Renal pelvis (tissue), 1 donor: ENCODE measurements at regions not wholly inside any gene's neighbourhood (a gene's known extent, or its start where the extent isn't known, plus 50 kb on each side); places are given as distances from the start of the nearest gene placed in this dataset.
"Not testable (repeated sequence)": the region's sequence is repeated elsewhere in the genome, so short reads cannot be mapped to it uniquely, and the experiment has no call there.

Experiments used
- DNase-seq: peaks from one replicate; pipeline ENCODE4 v3.0.0-alpha.2; 2013

DNA sequence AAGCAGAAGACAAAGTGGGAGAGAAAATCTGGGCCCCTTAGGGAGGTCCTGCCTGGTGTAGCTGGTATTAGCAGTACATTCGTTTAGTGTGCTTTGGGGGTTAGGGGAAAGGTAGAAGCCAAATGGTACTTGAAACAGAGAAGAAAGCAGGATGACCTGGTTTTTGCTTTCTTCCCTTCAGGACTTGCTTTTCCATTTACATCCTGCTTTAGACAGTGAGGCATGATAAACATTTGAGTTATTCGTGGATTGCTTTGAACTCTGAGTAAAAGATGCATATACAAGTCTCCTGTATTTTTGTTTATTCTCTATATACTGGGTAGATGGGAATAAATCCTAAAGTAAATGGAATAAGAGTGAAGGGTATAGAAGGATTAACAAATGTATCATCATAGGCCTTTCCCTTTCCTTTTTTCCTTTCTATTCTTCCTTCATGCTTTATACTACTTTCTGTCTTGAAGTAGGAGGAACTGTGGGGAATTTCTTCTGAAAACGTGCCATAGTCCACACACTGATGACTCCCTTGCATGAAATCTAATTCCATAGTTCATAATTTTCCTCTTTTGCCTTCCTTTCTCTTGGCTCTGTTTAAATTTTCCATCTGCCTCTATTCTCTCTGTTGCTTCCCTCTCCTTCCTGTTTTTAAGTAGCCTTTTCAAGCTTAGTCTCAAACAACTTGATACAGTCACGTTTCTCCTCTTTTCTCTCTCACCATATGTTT is 139.5 kb upstream of the RBMS3 start:
- peak; percentile 4 for DNase-seq

DNA sequence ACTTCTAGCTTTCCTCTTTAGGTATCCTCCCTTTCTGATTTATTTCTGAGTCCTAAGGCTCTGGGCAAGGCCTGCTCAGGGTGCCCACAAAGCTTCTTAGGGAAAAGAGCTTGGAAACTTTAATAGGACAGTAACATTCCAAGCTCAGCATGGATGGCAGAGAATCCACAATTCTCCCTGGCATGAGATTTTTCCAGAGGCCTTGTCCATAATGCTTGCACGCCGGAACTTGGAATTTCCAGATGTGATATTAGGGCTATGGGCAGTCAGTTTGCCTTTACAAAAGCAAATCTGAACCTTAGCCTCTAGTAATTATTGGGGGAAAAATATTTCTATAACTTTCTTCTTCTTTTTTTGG is 139.0 kb upstream of the RBMS3 start:
- no peak for DNase-seq

DNA sequence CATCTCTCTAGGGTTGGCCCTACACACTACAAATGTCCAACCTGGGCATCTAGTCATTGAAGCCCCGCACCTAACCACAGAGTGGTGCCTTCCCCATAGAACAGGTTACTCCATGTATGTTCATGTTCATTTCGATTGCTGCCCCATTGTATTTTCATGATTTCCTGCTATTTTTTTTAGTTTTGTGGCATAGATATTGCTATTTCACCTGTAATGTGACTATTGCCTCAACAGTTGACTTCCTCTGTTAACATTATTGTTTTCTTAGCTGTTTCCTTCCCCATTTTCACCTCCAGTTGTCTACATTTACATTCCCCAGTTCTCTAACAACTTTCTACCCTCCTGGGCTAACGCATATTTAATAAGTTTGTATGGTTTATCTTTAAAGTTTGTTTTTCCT is 137.7 kb upstream of the RBMS3 start:
- DNase-seq: no peak

DNA sequence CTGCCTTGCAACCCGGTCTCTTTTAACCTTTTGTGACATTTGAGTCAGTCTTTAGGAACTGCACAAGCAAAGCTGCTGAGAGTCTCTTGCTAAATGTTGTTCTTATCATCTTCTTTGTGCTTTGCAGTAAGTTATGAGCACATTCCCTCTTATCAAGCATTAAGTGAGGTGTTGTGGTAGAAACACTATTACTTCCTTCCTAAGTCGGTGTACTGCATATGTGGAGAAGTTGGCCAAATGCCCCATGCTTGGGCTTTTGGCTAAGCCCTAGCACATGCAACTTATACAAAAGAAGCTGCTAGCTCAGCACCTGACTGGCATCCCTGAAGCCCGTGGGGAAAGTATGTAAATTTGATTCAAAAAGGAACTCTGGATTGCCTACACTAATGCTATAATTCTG is 136.5 kb upstream of the RBMS3 start:
- no peak for DNase-seq

- peak; percentile 63 for DNase-seq
Observed at GRCh38 chr3:29144807-29145206, 136.1 kb upstream of the RBMS3 start.

GRCh38 chr3:29145360-29145759 is 135.5 kb upstream of the RBMS3 start:
- DNase-seq: no peak

- DNase-seq: no peak
Observed at GRCh38 chr3:29152379-29152778, 128.5 kb upstream of the RBMS3 start.

DNA sequence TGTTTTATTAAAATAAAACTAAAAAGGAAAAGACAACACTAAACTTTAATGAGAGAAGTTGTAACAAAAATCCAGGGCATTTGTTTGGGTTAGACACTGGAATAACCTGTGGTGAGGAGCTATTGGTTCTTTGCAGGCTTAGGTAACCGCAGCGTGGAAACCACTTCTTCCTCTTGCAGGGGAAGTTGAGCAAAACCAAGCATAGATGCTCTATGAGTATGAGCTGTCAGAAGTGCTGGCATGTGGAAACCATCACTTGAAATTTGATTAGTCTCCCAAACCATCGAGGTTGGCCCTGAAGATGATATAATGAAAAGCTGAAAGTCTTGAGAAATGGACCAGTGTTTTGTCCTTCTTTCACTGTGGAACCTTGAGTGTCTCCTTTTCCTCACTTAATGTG is 127.1 kb upstream of the RBMS3 start:
- DNase-seq: no peak

GRCh38 chr3:29156086-29156715 is 124.7 kb upstream of the RBMS3 start:
- no peak for DNase-seq

DNA sequence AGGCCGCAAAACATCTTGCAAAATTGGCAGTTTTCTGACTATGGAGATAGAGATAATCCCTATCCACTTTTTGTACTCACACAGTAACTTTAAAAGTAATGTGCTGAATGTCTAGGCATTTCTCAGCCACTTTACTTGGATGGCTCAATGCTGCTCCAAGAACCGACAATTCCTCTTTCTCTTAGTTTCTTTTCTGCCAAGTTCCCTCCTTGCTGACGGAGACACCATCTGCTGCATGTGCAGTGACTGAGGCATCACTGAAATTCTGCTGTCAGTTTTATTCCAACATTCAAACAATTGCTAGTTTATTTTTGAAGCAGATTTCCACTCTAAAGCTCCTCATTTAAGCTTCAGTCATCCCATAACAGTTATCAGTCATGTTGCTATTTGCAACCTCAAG is 116.0 kb upstream of the RBMS3 start:
- no peak for DNase-seq

- DNase-seq: no peak
Observed at GRCh38 chr3:29167180-29167579, 113.7 kb upstream of the RBMS3 start.

DNA sequence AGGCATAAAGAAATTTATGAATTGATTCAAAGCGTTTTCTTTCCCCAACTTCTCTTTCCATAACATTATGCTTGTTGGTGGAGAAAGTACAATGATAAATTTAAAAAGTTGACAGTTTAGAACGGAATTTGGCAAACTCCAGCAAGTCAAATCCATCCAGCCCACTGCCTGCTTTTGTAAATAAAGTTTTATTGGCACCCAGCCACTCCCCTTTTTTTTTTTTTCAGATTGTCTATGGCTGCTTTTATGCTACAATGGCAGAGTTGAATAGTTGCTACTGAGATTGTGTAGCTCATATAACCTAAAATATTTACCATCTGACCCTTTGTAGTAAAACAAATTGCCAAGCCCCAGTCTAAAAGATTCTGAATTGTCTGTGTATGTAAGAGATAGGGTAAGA is 112.8 kb upstream of the RBMS3 start:
- no peak for DNase-seq

DNA sequence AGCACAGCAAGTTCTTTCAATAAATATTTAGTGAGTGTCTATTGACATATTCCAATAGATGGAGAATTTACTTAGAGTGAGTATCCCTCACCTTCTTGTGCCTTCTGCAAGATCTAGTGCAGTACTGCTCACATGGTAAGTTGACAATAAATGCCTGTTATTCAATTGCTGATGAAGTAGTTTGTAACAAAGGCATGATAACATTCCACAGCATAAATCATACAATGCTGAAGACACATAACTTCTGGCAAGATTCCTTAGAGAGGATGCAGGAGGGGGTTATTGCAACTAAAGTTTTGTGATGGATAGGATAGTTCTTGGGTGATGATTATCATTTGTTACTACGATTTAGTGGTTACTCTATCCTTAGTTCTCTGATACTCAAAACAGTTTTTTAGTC is 112.2 kb upstream of the RBMS3 start:
- no peak for DNase-seq

DNA sequence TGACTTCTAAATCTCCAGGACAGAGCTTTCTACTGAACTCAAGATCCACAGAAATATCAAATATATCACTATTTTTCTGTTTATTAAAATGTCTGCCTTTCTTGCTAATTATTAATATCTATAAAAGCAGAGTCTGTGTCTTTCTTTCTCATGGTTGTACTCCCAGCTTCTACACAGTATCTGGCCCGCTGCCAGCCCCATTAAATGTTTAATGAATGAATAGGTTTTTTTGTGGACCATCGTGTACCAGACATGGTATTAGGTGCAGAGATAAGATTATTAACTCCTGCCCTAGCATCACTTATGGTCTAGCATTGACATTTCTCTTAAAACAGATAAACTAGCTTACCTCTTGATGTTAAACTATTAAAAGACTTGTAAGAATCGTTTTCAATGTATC is 111.4 kb upstream of the RBMS3 start:
- no peak for DNase-seq

DNA sequence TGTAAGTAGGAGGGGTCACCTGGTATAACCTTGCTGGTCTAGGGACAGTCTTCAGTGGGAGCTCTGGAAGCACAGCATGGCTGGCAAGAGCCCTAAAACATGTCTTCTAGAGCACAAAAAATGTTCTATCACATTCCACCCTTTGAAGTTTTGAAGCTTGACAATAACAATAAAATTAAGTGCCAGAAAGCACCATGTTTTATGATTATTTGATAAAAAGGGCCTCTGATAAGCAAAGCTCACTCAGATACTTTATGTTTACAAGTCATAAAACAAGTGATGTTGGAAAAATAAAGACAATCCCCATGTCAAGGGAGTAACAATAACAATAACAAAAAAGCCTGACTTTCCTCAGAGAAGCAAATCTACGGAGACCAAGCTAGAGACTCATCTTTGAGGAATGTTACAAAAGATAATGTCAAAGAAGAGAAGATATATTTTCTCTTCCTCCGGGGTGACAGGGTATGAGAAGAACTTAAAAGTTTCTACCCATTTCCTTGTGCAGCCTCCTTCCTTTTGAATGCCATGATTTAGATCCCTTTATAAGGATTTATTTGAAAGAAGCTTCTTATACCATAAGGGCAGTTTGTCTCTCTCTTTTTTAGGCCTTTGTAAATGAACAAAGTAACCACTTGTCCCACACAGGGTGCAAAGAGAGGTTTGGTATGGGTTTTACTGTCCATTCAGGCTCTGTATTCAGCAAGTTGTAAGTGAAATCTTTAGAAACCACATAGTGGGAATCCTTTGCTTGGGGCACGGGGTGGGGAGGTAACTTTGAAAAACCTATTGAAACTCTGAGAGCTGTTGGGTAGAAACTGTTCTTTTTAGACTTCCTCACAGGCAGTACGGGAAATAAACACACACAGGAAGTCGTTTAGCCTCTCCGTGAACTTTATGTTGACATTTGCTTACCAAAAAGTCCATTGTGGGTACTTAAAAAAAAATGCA is 109.6 kb upstream of the RBMS3 start:
- peak; percentile 11 for DNase-seq

- DNase-seq: no peak
Observed at GRCh38 chr3:29176501-29176900, 104.4 kb upstream of the RBMS3 start.

GRCh38 chr3:29178809-29179793 is 101.8 kb upstream of the RBMS3 start:
- DNase-seq: no peak

- no peak for DNase-seq
Observed at GRCh38 chr3:29181149-29181780, 99.6 kb upstream of the RBMS3 start.

DNA sequence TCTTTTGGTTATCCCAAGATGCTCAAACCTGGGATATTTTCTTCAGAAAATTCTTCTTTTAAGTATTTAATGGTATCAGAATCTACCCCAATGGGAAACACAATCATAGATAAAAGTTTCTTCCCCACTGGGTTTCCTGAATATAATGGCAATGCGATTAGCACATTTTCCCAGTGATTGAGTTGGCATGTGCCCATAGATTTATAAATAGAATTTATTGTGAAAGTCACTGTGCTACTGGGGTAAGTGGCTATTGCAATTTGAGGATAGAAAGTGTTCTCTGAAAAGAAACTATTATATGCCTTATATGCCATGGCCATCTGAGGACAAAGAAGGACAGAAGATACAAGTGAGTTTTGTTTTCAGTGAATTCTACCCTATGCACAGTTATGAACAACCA is 99.0 kb upstream of the RBMS3 start:
- no peak for DNase-seq

DNA sequence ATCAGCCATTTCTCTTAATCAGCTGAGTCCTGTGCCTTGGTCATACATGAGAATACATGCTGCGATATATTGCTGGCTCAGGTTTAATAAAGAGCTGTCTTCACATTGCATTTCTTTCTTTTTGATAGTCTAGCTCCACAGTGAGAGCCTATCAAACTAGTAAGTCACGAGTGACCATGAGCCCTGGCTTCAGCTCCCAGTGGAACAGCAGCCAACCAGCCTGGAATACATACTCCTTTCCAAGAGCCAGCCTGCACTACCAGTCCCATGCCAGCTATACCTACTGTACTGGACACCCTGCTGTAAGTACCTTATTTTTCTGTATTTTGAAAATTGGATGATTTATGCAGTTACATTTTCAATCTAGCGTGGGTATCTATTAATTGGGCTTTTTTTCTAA is 98.0 kb upstream of the RBMS3 start:
- not testable (repeated sequence) for DNase-seq
